Mucosa of descending colon (tissue), 3 donors: ENCODE measurements at regions not wholly inside any gene's neighbourhood (a gene's known extent, or its start where the extent isn't known, plus 50 kb on each side); places are given as distances from the start of the nearest gene placed in this dataset.

Experiments used
- ATAC-seq: fragments of 200-7000 bp; cut with Tn5 transposase; one replicate; pipeline ENCODE4 v1.9.1; 2020; ENCODE audit warnings: mild to moderate bottlenecking, moderate library complexity
- DNase-seq, 3 donors: peaks; one replicate each; pipeline ENCODE4 v3.0.0-alpha.2; 2020
- H3K36me3 ChIP-seq: fragments of 200-600 bp; one replicate; pipeline ENCODE4 v1.8.0; 2021; ENCODE audit warnings: low read depth, mild to moderate bottlenecking
- H3K4me1 ChIP-seq: fragments of 200-600 bp; one replicate; pipeline ENCODE4 v1.8.0; 2021; ENCODE audit warnings: low read depth, mild to moderate bottlenecking
- H3K4me3 ChIP-seq: fragments of 200-600 bp; one replicate; pipeline ENCODE4 v1.8.0; 2021; ENCODE audit warnings: mild to moderate bottlenecking
- H3K9me3 ChIP-seq: fragments of 200-600 bp; one replicate; pipeline ENCODE4 v1.8.0; 2021; ENCODE audit warnings: mild to moderate bottlenecking
- CTCF ChIP-seq: fragments of 200-600 bp; IDR thresholded peaks from one replicate; pipeline ENCODE4 v1.8.0; 2022; ENCODE audit warnings: antibody characterized with exemption, mild to moderate bottlenecking
- intact Hi-C, 2 donors: fragments of 100-400 bp; cut with DNase I in 1 of 2; cut with micrococcal nuclease in 1 of 2; formaldehyde crosslinking; loops; one replicate each; pipeline versions ENCODE4 v1.11.0 to v1.11.1; 2022; cut with DNase I, micrococcal nuclease
- donor health status: DM: no; HTN: no; CAD: no; lungs with moderate emphysema.
- donor health status: DM: no; HTN: no; CAD: no.
- donor health status: DM: no; HTN: yes; CAD: no.

DNA sequence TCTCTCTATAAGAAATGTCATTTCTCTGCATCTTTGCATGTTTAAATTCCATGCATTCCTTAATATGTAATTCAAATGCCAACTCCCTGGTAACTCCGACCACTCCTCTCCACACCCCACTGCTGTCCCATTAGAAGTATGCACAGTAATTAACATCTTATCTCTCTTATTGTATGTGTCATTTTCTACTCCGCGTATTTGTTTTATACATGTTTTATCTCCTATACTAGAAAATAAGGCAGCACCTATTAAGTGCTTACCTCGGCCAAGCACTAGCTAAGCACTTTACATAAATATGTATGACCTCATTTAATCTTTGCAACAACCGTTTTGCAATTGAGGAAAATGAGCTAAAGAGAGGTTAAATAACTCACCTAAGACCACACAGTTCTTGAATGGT lies 469.8 kb downstream of the BCAT1 start:
- TF ChIP-seq CTCF = no peak
- Histone ChIP-seq H3K4me3 (no peak overlapping the region), H3K9me3 (no peaks in the 10 kb centered on the region), H3K4me1 (no peaks in the 10 kb centered on the region), H3K36me3 (no peaks in the 10 kb centered on the region)
- no peak for DNase-seq
- intact Hi-C loops = no loop called here
- ATAC-seq = no peak

DNA sequence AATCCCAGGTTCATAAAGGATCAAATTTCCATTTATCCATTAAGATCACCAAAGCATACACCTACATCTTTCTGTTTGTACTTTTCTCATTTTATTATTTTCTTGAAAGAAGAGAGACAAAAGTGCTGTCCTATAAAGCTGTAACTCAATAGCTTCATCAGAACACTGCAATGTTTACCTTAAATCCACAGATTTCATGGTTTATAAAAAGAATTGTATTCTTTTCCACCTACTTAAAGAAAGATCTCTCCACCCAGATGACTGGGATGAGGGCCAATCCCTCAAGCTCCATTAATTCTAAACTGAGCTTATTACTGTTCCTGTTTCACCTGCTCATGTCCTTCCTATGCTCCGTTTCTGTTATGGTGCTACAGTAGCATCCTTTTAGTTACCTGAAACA lies 470.6 kb downstream of the BCAT1 start:
- no peaks in the 10 kb centered on the region for H3K4me1 ChIP-seq
- H3K36me3 ChIP-seq = no peaks in the 10 kb centered on the region
- no peak for TF ChIP-seq CTCF
- no peaks in the 10 kb centered on the region for H3K9me3 ChIP-seq
- intact Hi-C loops = no loop called here
- DNase-seq (no peak), ATAC-seq (no peak)
- no peak overlapping the region for H3K4me3 ChIP-seq

- Histone ChIP-seq H3K4me3 (no peak overlapping the region), H3K4me1 (no peaks in the 10 kb centered on the region), H3K36me3 (no peaks in the 10 kb centered on the region), H3K9me3 (no peaks in the 10 kb centered on the region)
- TF ChIP-seq CTCF = no peak
- no peak for ATAC-seq
- intact Hi-C loops = no loop called here
- DNase-seq = no peak
Measured at GRCh38 chr12:24476310-24476709, 472.6 kb downstream of the BCAT1 start.

- ATAC-seq (no peak), DNase-seq (no peak)
- intact Hi-C loops = no loop called here
- Histone ChIP-seq H3K9me3 (no peaks in the 10 kb centered on the region), H3K4me1 (no peaks in the 10 kb centered on the region), H3K4me3 (no peak overlapping the region), H3K36me3 (no peaks in the 10 kb centered on the region)
- no peak for TF ChIP-seq CTCF
Measured at GRCh38 chr12:24475337-24475736, 473.6 kb downstream of the BCAT1 start.

- TF ChIP-seq CTCF = no peak
- Histone ChIP-seq H3K9me3 (no peaks in the 10 kb centered on the region), H3K4me1 (no peaks in the 10 kb centered on the region), H3K36me3 (no peaks in the 10 kb centered on the region), H3K4me3 (no peak overlapping the region)
- intact Hi-C loops = no loop called here
- DNase-seq (no peak), ATAC-seq (no peak)
Measured at GRCh38 chr12:24473097-24473496, 475.8 kb downstream of the BCAT1 start.

DNA sequence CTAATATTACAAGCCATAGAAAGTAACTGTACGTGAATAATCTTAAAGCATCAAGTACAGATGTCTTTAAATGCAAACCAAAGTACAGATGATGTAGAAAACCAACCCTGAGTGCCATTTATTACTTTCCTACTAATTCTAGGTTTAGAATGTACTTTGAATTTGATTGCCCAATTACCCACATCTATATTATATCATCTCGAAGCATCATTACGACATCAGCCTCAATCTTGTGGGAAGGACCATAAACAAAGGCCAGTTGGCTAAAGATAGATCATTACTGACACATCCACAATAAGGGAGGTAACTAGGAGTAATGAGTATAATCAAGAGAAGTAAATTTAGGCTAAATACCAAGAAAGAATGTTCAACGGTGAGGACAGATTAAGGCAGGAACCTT lies 478.9 kb downstream of the BCAT1 start:
- Histone ChIP-seq H3K4me1 (no peaks in the 10 kb centered on the region), H3K36me3 (no peaks in the 10 kb centered on the region), H3K9me3 (no peaks in the 10 kb centered on the region), H3K4me3 (no peak overlapping the region)
- DNase-seq (no peak), ATAC-seq (no peak)
- no peak for TF ChIP-seq CTCF
- intact Hi-C loops = no loop called here
